ENCODE measurements at regions not wholly inside any gene's neighbourhood (a gene's known extent, or its start where the extent isn't known, plus 50 kb on each side); places are given as distances from the start of the nearest gene placed in this dataset.

DNA sequence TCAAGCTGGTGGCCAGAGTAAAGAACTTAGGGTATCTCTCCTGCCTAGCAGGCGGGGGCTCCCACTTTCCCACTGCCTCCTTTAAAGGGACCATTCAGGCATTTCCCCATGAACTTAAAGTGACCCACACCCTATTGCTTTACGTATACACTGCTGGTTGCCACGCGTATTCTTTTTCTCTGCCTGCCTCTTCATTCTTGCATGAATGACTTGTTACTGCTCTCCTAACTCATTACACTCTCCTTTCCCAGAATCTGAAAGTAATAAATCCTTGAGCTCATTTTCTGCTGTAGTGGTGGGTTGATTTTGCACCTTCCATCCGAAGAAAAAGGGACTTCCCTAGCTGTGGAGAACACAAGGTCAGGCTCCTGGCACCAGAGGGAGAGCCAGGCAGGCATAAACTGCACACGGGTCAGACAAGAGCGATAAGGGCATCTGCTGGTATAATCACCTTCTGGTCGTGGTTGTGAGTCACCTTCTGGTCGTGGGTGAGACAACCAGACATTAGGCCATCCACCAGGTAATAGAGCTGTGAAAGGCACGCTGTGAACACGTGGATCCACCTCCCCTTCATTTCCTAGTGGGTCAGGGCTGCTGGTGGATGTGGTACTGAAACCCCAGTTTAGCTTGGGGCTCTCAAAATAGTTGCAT lies 950.3 kb downstream of the SOCS6 start:
- WGBS (ENCODE audit: insufficient coverage): 76% methylated on average over 6 of the region's 11 CpGs
- intact Hi-C loops (cut with micrococcal nuclease): no loop called here
- no peak overlapping the region for H3K9ac ChIP-seq (ENCODE audit: insufficient read depth, low read length, poor library complexity, severe bottlenecking)
- H3K9me3 ChIP-seq (replicated peaks in 1 of 2; ENCODE audit: control insufficient read depth in 1 of 2, insufficient read depth in 1 of 2, low read length in 2 of 2): no peaks in the 10 kb centered on the region
- H3K4me3 ChIP-seq (replicated peaks in 1 of 3; ENCODE audit: low read depth in 2 of 3, low read length in 3 of 3): no peak overlapping the region
- no peaks in the 10 kb centered on the region for H3K79me2 ChIP-seq (ENCODE audit: insufficient read depth, low read length)
- no peak overlapping the region for H3K4me3 Mint-ChIP-seq
- DNase-seq: no peak
- no peaks in the 10 kb centered on the region for H3K36me3 Mint-ChIP-seq
- H4K20me1 ChIP-seq (ENCODE audit: insufficient read depth, low read length): no peaks in the 10 kb centered on the region
- H3K4me1 Mint-ChIP-seq: no peaks in the 10 kb centered on the region
- H3K27me3 ChIP-seq (ENCODE audit: control insufficient read depth in 2 of 2, insufficient read depth in 2 of 2, low read length in 2 of 2): no peaks in the 10 kb centered on the region
- no peak overlapping the region for H2AFZ ChIP-seq (ENCODE audit: insufficient read depth, low read depth, low read length, poor library complexity, severe bottlenecking)
- H3K27ac ChIP-seq (ENCODE audit: low read depth in 1 of 2, low read length in 2 of 2): no peak overlapping the region
- H3K9me3 Mint-ChIP-seq: peaks cover 0 to 3% (median 0%) of the 10 kb centered on the region in 7 donors
- H3K27me3 Mint-ChIP-seq (ENCODE audit: low read depth in 3 of 3): no peaks in the 10 kb centered on the region
- TF ChIP-seq, protein P1, sequence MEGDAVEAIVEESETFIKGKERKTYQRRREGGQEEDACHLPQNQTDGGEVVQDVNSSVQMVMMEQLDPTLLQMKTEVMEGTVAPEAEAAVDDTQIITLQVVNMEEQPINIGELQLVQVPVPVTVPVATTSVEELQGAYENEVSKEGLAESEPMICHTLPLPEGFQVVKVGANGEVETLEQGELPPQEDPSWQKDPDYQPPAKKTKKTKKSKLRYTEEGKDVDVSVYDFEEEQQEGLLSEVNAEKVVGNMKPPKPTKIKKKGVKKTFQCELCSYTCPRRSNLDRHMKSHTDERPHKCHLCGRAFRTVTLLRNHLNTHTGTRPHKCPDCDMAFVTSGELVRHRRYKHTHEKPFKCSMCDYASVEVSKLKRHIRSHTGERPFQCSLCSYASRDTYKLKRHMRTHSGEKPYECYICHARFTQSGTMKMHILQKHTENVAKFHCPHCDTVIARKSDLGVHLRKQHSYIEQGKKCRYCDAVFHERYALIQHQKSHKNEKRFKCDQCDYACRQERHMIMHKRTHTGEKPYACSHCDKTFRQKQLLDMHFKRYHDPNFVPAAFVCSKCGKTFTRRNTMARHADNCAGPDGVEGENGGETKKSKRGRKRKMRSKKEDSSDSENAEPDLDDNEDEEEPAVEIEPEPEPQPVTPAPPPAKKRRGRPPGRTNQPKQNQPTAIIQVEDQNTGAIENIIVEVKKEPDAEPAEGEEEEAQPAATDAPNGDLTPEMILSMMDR (IDR thresholded peaks at IDR 0.05): no peak
- no peaks in the 10 kb centered on the region for H3K36me3 ChIP-seq (replicated peaks in 1 of 2; ENCODE audit: control insufficient read depth in 1 of 2, insufficient read depth in 2 of 2, low read length in 2 of 2)
- no peaks in the 10 kb centered on the region for H3K4me1 ChIP-seq (ENCODE audit: control insufficient read depth in 1 of 2, insufficient read depth in 2 of 2, low read length in 2 of 2)
- no peak overlapping the region for H3K27ac Mint-ChIP-seq
- no peak overlapping the region for H3K4me2 ChIP-seq (replicated peaks; ENCODE audit: extremely low read depth, low read length, poor library complexity, severe bottlenecking)

DNA sequence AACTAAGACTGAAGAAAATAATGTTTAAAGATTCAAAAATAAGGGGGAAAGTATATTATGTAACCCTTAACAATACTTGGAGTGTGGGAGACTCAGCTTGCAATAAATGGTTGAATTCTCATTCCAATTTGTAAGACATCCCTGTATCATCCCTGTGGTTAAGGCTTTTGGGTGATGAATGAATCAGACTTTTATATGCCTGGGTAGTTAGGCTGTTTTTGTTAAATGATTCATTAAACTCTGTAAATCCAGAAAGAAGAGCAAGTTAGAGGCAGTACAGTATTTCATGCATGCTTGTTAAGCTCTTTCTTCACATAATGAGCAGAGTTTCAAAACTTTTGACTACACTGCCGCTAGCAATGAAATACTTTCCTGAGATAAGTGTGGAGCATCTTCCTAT lies 948.8 kb downstream of the SOCS6 start:
- no peaks in the 10 kb centered on the region for H3K36me3 Mint-ChIP-seq
- Histone ChIP-seq H4K20me1 (ENCODE audit: insufficient read depth, low read length) (no peaks in the 10 kb centered on the region), H3K4me1 (ENCODE audit: control insufficient read depth in 1 of 2, insufficient read depth in 2 of 2, low read length in 2 of 2) (no peaks in the 10 kb centered on the region), H3K27ac (ENCODE audit: low read depth in 1 of 2, low read length in 2 of 2) (no peak overlapping the region), H3K4me2 (replicated peaks; ENCODE audit: extremely low read depth, low read length, poor library complexity, severe bottlenecking) (no peak overlapping the region), H3K79me2 (ENCODE audit: insufficient read depth, low read length) (no peaks in the 10 kb centered on the region), H3K9me3 (replicated peaks in 1 of 2; ENCODE audit: control insufficient read depth in 1 of 2, insufficient read depth in 1 of 2, low read length in 2 of 2) (no peaks in the 10 kb centered on the region), H3K27me3 (ENCODE audit: control insufficient read depth in 2 of 2, insufficient read depth in 2 of 2, low read length in 2 of 2) (no peaks in the 10 kb centered on the region), H2AFZ (ENCODE audit: insufficient read depth, low read depth, low read length, poor library complexity, severe bottlenecking) (no peak overlapping the region), H3K4me3 (replicated peaks in 1 of 3; ENCODE audit: low read depth in 2 of 3, low read length in 3 of 3) (no peak overlapping the region), H3K9ac (ENCODE audit: insufficient read depth, low read length, poor library complexity, severe bottlenecking) (no peak overlapping the region), H3K36me3 (replicated peaks in 1 of 2; ENCODE audit: control insufficient read depth in 1 of 2, insufficient read depth in 2 of 2, low read length in 2 of 2) (no peaks in the 10 kb centered on the region)
- no CpG with 5 or more reads among the region's 1 CpG for WGBS (ENCODE audit: insufficient coverage)
- peaks cover 0 to 3% (median 0%) of the 10 kb centered on the region in 7 donors for H3K9me3 Mint-ChIP-seq
- no peak for DNase-seq
- intact Hi-C loops (cut with micrococcal nuclease): no loop called here
- H3K27ac Mint-ChIP-seq: no peak overlapping the region
- H3K27me3 Mint-ChIP-seq (ENCODE audit: low read depth in 3 of 3): no peaks in the 10 kb centered on the region
- no peak overlapping the region for H3K4me3 Mint-ChIP-seq
- TF ChIP-seq, protein P1 (IDR thresholded peaks at IDR 0.05): no peak
- H3K4me1 Mint-ChIP-seq: no peaks in the 10 kb centered on the region

Data from CD14-positive monocyte (primary cell).